IMR-90 (cell line): ENCODE measurements at regions not wholly inside any gene's neighbourhood (a gene's known extent, or its start where the extent isn't known, plus 50 kb on each side); places are given as distances from the start of the nearest gene placed in this dataset.

Source experiments
- ATAC-seq: fragments of 200-7000 bp; cut with Tn5 transposase; 2 replicates; pipeline ENCODE4 v1.9.1; 2020; ENCODE audit warnings: low read depth, mild to moderate bottlenecking, moderate library complexity
- BruUV-seq: library from RNA; stranded (reverse); fragments of 400-500 nt; replicated peaks from 2 replicates; lab custom pipeline; 2021; lab: Mats Ljungman, UMichigan
- CTCF ChIA-PET: fragments of 300-600 bp; formaldehyde crosslinking; extraction: SDS; loops from one replicate; lab custom pipeline; 2021; ENCODE audit warnings: antibody characterized with exemption; lab: Yijun Ruan, JAX
- POLR2A ChIA-PET: fragments of 300-600 bp; sonication (Branson Sonifier 250); formaldehyde crosslinking; loops from one replicate; lab custom pipeline; 2022; ENCODE audit warnings: antibody characterized with exemption; ENCODE audit not compliant: unreplicated experiment; lab: Charles Lee
- DNase-seq: peaks from one replicate; pipeline ENCODE4 v3.0.0; 2013
- H2AFZ ChIP-seq: replicated peaks from 2 replicates; pipeline ENCODE3; 2013; ENCODE audit warnings: low read length, mild to moderate bottlenecking; ENCODE audit not compliant: poor library complexity
- H2AK5ac ChIP-seq: 2 replicates; pipeline ENCODE4 v1.6.1; 2013; ENCODE audit warnings: low read depth, low read length, inconsistent platforms
- H2AK9ac ChIP-seq: replicated peaks from 2 replicates; pipeline ENCODE3; 2013; ENCODE audit warnings: mild to moderate bottlenecking, low read depth, low read length, moderate library complexity; ENCODE audit not compliant: poor library complexity
- H2BK120ac ChIP-seq: 2 replicates; pipeline ENCODE4 v1.6.1; 2013; ENCODE audit warnings: low read depth, low read length, inconsistent platforms
- H2BK15ac ChIP-seq: 3 replicates; pipeline ENCODE4 v1.6.1; 2013; ENCODE audit warnings: low read depth, low read length, inconsistent platforms
- H2BK20ac ChIP-seq: 2 replicates; pipeline ENCODE4 v1.6.1; 2013; ENCODE audit warnings: low read depth, mild to moderate bottlenecking, inconsistent platforms, low read length, moderate library complexity
- H2BK5ac ChIP-seq: 2 replicates; pipeline ENCODE4 v1.6.1; 2013; ENCODE audit warnings: mild to moderate bottlenecking, low read depth, low read length, inconsistent platforms; ENCODE audit not compliant: poor library complexity, severe bottlenecking
- H3K14ac ChIP-seq: replicated peaks from 2 replicates; pipeline ENCODE4 v1.6.1; 2013; ENCODE audit warnings: low read depth, low read length, inconsistent platforms
- H3K18ac ChIP-seq: 2 replicates; pipeline ENCODE4 v1.6.1; 2013; ENCODE audit warnings: low read depth, low read length, control low read depth
- H3K23ac ChIP-seq: 2 replicates; pipeline ENCODE4 v1.6.1; 2013; ENCODE audit warnings: low read depth, low read length, inconsistent platforms
- H3K27ac ChIP-seq: 2 replicates; pipeline ENCODE4 v1.5.1; 2013; ENCODE audit warnings: mild to moderate bottlenecking, control low read depth, low read length; ENCODE audit not compliant: insufficient read depth
- H3K27me3 ChIP-seq: 2 replicates; pipeline ENCODE4 v1.6.1; 2013; ENCODE audit warnings: low read length; ENCODE audit not compliant: control insufficient read depth, insufficient read depth
- H3K36me3 ChIP-seq: 2 replicates; pipeline ENCODE4 v1.6.1; 2013; ENCODE audit warnings: low read length, mixed read lengths; ENCODE audit not compliant: control insufficient read depth, insufficient read depth
- H3K4ac ChIP-seq: 2 replicates; pipeline ENCODE4 v1.6.1; 2013; ENCODE audit warnings: low read depth, low read length, inconsistent platforms
- H3K4me1 ChIP-seq: 2 replicates; pipeline ENCODE4 v1.6.1; 2013; ENCODE audit warnings: low read length, mixed read lengths; ENCODE audit not compliant: control insufficient read depth, insufficient read depth
- H3K4me2 ChIP-seq: 2 replicates; pipeline ENCODE4 v1.6.1; 2013; ENCODE audit warnings: low read depth, mild to moderate bottlenecking, control low read depth, low read length, moderate library complexity
- H3K4me3 ChIP-seq: 2 replicates; pipeline ENCODE4 v1.5.1; 2013; ENCODE audit warnings: low read depth, mild to moderate bottlenecking, control low read depth, low read length, moderate library complexity; ENCODE audit not compliant: insufficient read depth
- H3K56ac ChIP-seq: 2 replicates; pipeline ENCODE4 v1.6.1; 2013; ENCODE audit warnings: low read length, inconsistent platforms; ENCODE audit not compliant: insufficient read depth; ENCODE audit errors: extremely low read depth
- H3K79me1 ChIP-seq, 2 experiments: 2 replicates each; pipeline ENCODE4 v1.6.1; 2013; ENCODE audit warnings: low read length in 2 of 2, inconsistent platforms in 1 of 2, low read depth in 1 of 2
- H3K9ac ChIP-seq: 2 replicates; pipeline ENCODE4 v1.6.1; 2013; ENCODE audit warnings: low read depth, low read length, control low read depth
- H3K9me1 ChIP-seq: 2 replicates; pipeline ENCODE4 v1.6.1; 2013; ENCODE audit warnings: low read length, inconsistent platforms; ENCODE audit not compliant: insufficient read depth
- H3K9me3 ChIP-seq: 2 replicates; pipeline ENCODE4 v1.6.1; 2013; ENCODE audit warnings: low read length; ENCODE audit not compliant: control insufficient read depth, insufficient read depth
- H4K20me1 ChIP-seq: 2 replicates; pipeline ENCODE4 v1.6.1; 2013; ENCODE audit warnings: low read length, inconsistent platforms; ENCODE audit not compliant: insufficient read depth
- H4K5ac ChIP-seq: 2 replicates; pipeline ENCODE4 v1.6.1; 2013; ENCODE audit warnings: mild to moderate bottlenecking, low read depth, low read length, control low read depth
- H4K8ac ChIP-seq, 2 experiments: 2 replicates each; pipeline ENCODE4 v1.6.1; 2013; ENCODE audit warnings: low read depth in 2 of 2, low read length in 2 of 2, control low read depth in 1 of 2, inconsistent platforms in 1 of 2
- H4K91ac ChIP-seq: 2 replicates; pipeline ENCODE4 v1.6.1; 2013; ENCODE audit warnings: low read depth, low read length, inconsistent platforms; ENCODE audit not compliant: insufficient read depth
- CHD1 ChIP-seq: IDR thresholded peaks from 2 replicates; pipeline ENCODE4 v1.6.1; 2012; ENCODE audit warnings: low read depth, low read length, improper control_type of control experiment
- FOS ChIP-seq: fragments of 150-350 bp; IDR thresholded peaks from 2 replicates; pipeline ENCODE4 v1.6.1; 2016; ENCODE audit warnings: low read depth, low read length
- MAZ ChIP-seq: IDR thresholded peaks from 2 replicates; pipeline ENCODE4 v1.6.1; 2012; ENCODE audit warnings: low read depth, mild to moderate bottlenecking, low read length, improper control_type of control experiment, moderate library complexity, borderline replicate concordance
- NFE2L2 ChIP-seq: fragments of 150-350 bp; IDR thresholded peaks from 2 replicates; pipeline ENCODE4 v1.6.1; 2016; ENCODE audit warnings: low read depth, mild to moderate bottlenecking, low read length
- WGBS, 2 experiments: methylation state at CpG; one replicate each; pipeline versions ENCODE4 v1.1.5 to v1.1.7; 2013; ENCODE audit warnings: missing lambda C conversion rate in 2 of 2; ENCODE audit not compliant: insufficient read length in 1 of 2; ENCODE audit errors: extremely low coverage in 2 of 2; 5-methylcytosine and 5-hydroxymethylcytosine counted together
- dilution Hi-C: fragments of 300-500 bp; cut with HindIII; formaldehyde crosslinking; loops from one replicate; pipeline ENCODE4 v1.14.3; 2018; ENCODE audit warnings: low sequenced_read_pairs; ENCODE audit not compliant: unreplicated experiment
- in situ Hi-C: fragments of 300-500 bp; cut with MboI; formaldehyde crosslinking; loops from 3 replicates; pipeline ENCODE4 v1.14.3; 2019; ENCODE audit warnings: low sequenced_read_pairs, inconsistent platforms, mixed read lengths
- intact Hi-C: fragments of 100-400 bp; cut with micrococcal nuclease; formaldehyde crosslinking; loops from 2 replicates; pipeline ENCODE4 v1.10.0; 2022
- TF ChIP-seq, protein P1 (sequence below): fragments of 150-350 bp; IDR thresholded peaks from 2 replicates; pipeline ENCODE4 v1.6.1; 2017; ENCODE audit warnings: mild to moderate bottlenecking, antibody characterized with exemption, low read length, low read depth

DNA sequence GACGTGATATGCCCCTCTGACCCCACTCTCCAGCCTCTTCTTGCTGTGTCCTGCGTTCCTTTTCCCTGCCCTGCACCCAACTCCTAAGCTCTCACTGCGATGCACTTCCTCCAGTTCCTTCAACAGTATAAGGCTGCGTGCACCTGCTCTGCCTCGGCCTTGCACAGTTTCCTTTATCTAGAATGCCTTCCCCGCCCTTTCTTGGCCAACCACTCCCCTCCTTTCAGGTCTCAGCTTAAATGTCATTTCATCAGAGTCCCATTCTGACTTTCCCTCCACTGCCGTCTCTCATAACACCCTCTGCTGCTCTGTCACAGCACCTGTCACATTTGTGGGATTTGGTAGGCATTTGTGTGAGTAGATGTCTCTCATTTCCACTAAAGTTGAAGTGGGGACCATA, 58.4 kb upstream of the NEIL3 start:
- Histone ChIP-seq H3K23ac (no peak overlapping the region), H3K27ac (no peak overlapping the region), H3K4ac (no peak overlapping the region), H3K56ac (no peak overlapping the region), H4K91ac (no peak overlapping the region), H3K9me3 (no peaks in the 10 kb centered on the region), H4K5ac (no peak overlapping the region), H3K4me2 (no peak overlapping the region), H3K9me1 (no peaks in the 10 kb centered on the region), H3K14ac (no peak overlapping the region), H2AK9ac (no peak overlapping the region), H3K27me3 (no peaks in the 10 kb centered on the region), H4K20me1 (no peaks in the 10 kb centered on the region), H2BK15ac (no peak overlapping the region; the same call in 2 of the 3 replicates), H3K9ac (no peak overlapping the region), H3K79me1 (no peaks in the 10 kb centered on the region), H2AK5ac (no peak overlapping the region; the same call in 1 of the 2 replicates), H2BK20ac (no peak overlapping the region), H2BK5ac (no peak overlapping the region), H3K18ac (no peak overlapping the region), H2AFZ (no peak overlapping the region), H3K4me1 (no peaks in the 10 kb centered on the region), H2BK120ac (no peak overlapping the region), H4K8ac (no peak overlapping the region), H3K36me3 (no peaks in the 10 kb centered on the region), H3K4me3 (no peak overlapping the region)
- no peak for TF ChIP-seq FOS
- TF ChIP-seq NFE2L2: no peak
- TF ChIP-seq CHD1: no peak
- no peak for TF ChIP-seq MAZ
- TF ChIP-seq, protein P1, sequence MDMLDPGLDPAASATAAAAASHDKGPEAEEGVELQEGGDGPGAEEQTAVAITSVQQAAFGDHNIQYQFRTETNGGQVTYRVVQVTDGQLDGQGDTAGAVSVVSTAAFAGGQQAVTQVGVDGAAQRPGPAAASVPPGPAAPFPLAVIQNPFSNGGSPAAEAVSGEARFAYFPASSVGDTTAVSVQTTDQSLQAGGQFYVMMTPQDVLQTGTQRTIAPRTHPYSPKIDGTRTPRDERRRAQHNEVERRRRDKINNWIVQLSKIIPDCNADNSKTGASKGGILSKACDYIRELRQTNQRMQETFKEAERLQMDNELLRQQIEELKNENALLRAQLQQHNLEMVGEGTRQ: no peak
- CTCF ChIA-PET: interaction anchor here (1.3 to 2.0 kb wide), 3 partner anchors 57 to 293 kb away, joined by 3 to 16 read pairs (median 4); partner anchors contain the start of gene NEIL3
- POLR2A ChIA-PET: no interaction called here
- in situ Hi-C loops (no loop called here), intact Hi-C loops (loop anchor here (2.0 to 10.0 kb wide), 3 partner anchors 191 to 634 kb away; partner anchors contain the start of gene AGA), dilution Hi-C loops (no loop called here)
- no peak for DNase-seq
- ATAC-seq: no peak
- BruUV-seq: no TSS peak
- 60% methylated on average over 1 of the region's 7 CpGs; no CpG with 5 or more reads in 1 of the 2 experiments for WGBS, 2 experiments
